GM12891 (cell line): ENCODE measurements at regions not wholly inside any gene's neighbourhood (a gene's known extent, or its start where the extent isn't known, plus 50 kb on each side); places are given as distances from the start of the nearest gene placed in this dataset.

Experiments used
- POLR2A ChIP-seq: IDR thresholded peaks from 2 replicates; pipeline ENCODE4 v1.6.1; 2011; ENCODE audit warnings: low read depth, low read length, control low read depth
- POLR2AphosphoS5 ChIP-seq: IDR thresholded peaks from 2 replicates; pipeline ENCODE4 v1.6.1; 2011; ENCODE audit warnings: low read depth, low read length, control low read depth
- SPI1 ChIP-seq: IDR thresholded peaks from 2 replicates; pipeline ENCODE4 v1.6.1; 2011; ENCODE audit warnings: low read depth, low read length, control low read depth

GRCh38 chr6:112925702-112926101 is 578.6 kb downstream of the RFPL4B start:
- TF ChIP-seq POLR2AphosphoS5: no peak
- no peak for TF ChIP-seq POLR2A
- TF ChIP-seq SPI1: no peak
